Activated T-helper 2 cell treated with anti-CD3 and anti-CD28 coated beads, Interferon-gamma antibody, Interleukin-2, Interleukin-4, amounts not matched to agents 10 μg/mL and 5 μg/mL and 100 μg/mL, durations not matched to agents 14 hours and 24 hours and 36 hours (primary cell): ENCODE measurements at regions not wholly inside any gene's neighbourhood (a gene's known extent, or its start where the extent isn't known, plus 50 kb on each side); places are given as distances from the start of the nearest gene placed in this dataset.
A peak's percentile ranks its signal among the peaks of the same experiment; 100 is the strongest.
"Not testable (repeated sequence)": the region's sequence is repeated elsewhere in the genome, so short reads cannot be mapped to it uniquely, and the experiment has no call there.

Experiments used
- DNase-seq: peaks from one replicate; pipeline ENCODE4 v3.0.0; 2021; ENCODE audit warnings: low spot score
- H3K27ac Mint-ChIP-seq: one replicate; pipeline ENCODE4 v1.8.0; 2021; ENCODE audit warnings: mixed read lengths
- H3K27me3 Mint-ChIP-seq: one replicate; pipeline ENCODE4 v1.8.0; 2021; ENCODE audit warnings: low read depth, mixed read lengths
- H3K36me3 Mint-ChIP-seq: one replicate; pipeline ENCODE4 v1.8.0; 2021; ENCODE audit warnings: low read depth, mixed read lengths
- H3K4me1 Mint-ChIP-seq: one replicate; pipeline ENCODE4 v1.8.0; 2021; ENCODE audit warnings: low read depth, mixed read lengths
- H3K4me3 Mint-ChIP-seq: one replicate; pipeline ENCODE4 v1.8.0; 2021; ENCODE audit warnings: low read depth, mild to moderate bottlenecking, moderate library complexity, mixed read lengths
- H3K9me3 Mint-ChIP-seq: one replicate; pipeline ENCODE4 v1.8.0; 2021; ENCODE audit warnings: mixed read lengths
- intact Hi-C: fragments of 100-400 bp; cut with micrococcal nuclease; formaldehyde crosslinking; loops from one replicate; pipeline ENCODE4 v1.15.1; 2023

GRCh38 chr2:8142461-8142860 is 539.4 kb upstream of the ID2 start:
- intact Hi-C loops, result no loop called here
- no peaks in the 10 kb centered on the region for H3K27me3 Mint-ChIP-seq
- H3K4me3 Mint-ChIP-seq, result no peak overlapping the region

GRCh38 chr2:8144131-8144631 is 537.7 kb upstream of the ID2 start:
- Mint-ChIP-seq H3K4me1 (peaks cover 35% of the 10 kb centered on the region), H3K9me3 (peaks cover 7% of the 10 kb centered on the region)
- intact Hi-C loops, result no loop called here

More at GRCh38 chr2:8142461-8142860, 539.4 kb upstream of the ID2 start:
- H3K27ac Mint-ChIP-seq, result no peak overlapping the region
- peaks cover 24% of the 10 kb centered on the region for H3K4me1 Mint-ChIP-seq
- H3K9me3 Mint-ChIP-seq, result peaks cover 7% of the 10 kb centered on the region
- no peak for DNase-seq
- H3K36me3 Mint-ChIP-seq, result no peaks in the 10 kb centered on the region

GRCh38 chr2:8144785-8145184 is 537.1 kb upstream of the ID2 start:
- Mint-ChIP-seq H3K27ac (no peak overlapping the region), H3K36me3 (no peaks in the 10 kb centered on the region), H3K9me3 (peaks cover 5% of the 10 kb centered on the region), H3K27me3 (no peaks in the 10 kb centered on the region), H3K4me3 (no peak overlapping the region), H3K4me1 (peaks cover 33% of the 10 kb centered on the region)
- DNase-seq, result no peak
- intact Hi-C loops, result no loop called here

More at GRCh38 chr2:8144131-8144631, 537.7 kb upstream of the ID2 start:
- Mint-ChIP-seq H3K36me3 (no peaks in the 10 kb centered on the region), H3K27ac (no peak overlapping the region), H3K27me3 (no peaks in the 10 kb centered on the region), H3K4me3 (no peak overlapping the region)
- DNase-seq, result no peak

GRCh38 chr2:8145375-8145774 is 536.5 kb upstream of the ID2 start:
- peaks cover 31% of the 10 kb centered on the region for H3K4me1 Mint-ChIP-seq
- H3K27ac Mint-ChIP-seq, H3K9me3 Mint-ChIP-seq, H3K36me3 Mint-ChIP-seq, H3K4me3 Mint-ChIP-seq, DNase-seq, intact Hi-C loops, H3K27me3 Mint-ChIP-seq: not testable (repeated sequence)

- Mint-ChIP-seq H3K9me3 (peaks cover 3% of the 10 kb centered on the region), H3K4me3 (no peak overlapping the region), H3K27ac (no peak overlapping the region), H3K4me1 (peaks cover 27% of the 10 kb centered on the region), H3K27me3 (no peaks in the 10 kb centered on the region), H3K36me3 (no peaks in the 10 kb centered on the region)
- intact Hi-C loops, result no loop called here
- DNase-seq, result no peak
Observed at GRCh38 chr2:8146132-8147005, 535.5 kb upstream of the ID2 start.

GRCh38 chr2:8148260-8149006 is 533.4 kb upstream of the ID2 start:
- peaks cover 3% of the 10 kb centered on the region for H3K36me3 Mint-ChIP-seq
- intact Hi-C loops, result no loop called here
- peaks cover 6% of the 10 kb centered on the region for H3K9me3 Mint-ChIP-seq
- H3K4me1 Mint-ChIP-seq, result peaks cover 35% of the 10 kb centered on the region
- DNase-seq, result no peak
- no peak overlapping the region for H3K4me3 Mint-ChIP-seq
- no peaks in the 10 kb centered on the region for H3K27me3 Mint-ChIP-seq
- no peak overlapping the region for H3K27ac Mint-ChIP-seq

- DNase-seq, result no peak
- intact Hi-C loops, result no loop called here
- no peak overlapping the region for H3K27ac Mint-ChIP-seq
- no peak overlapping the region for H3K4me3 Mint-ChIP-seq
- H3K4me1 Mint-ChIP-seq, result peaks cover 39% of the 10 kb centered on the region
- peaks cover 8% of the 10 kb centered on the region for H3K36me3 Mint-ChIP-seq
- no peaks in the 10 kb centered on the region for H3K27me3 Mint-ChIP-seq
- peaks cover 12% of the 10 kb centered on the region for H3K9me3 Mint-ChIP-seq
Observed at GRCh38 chr2:8149007-8149405, 532.9 kb upstream of the ID2 start.

GRCh38 chr2:8149985-8150539 is 531.8 kb upstream of the ID2 start:
- intact Hi-C loops, result loop anchor here (10.0 kb wide), 3 partner anchors 255 to 715 kb away; no protein-coding TSS in a partner anchor
- peaks cover 14% of the 10 kb centered on the region for H3K36me3 Mint-ChIP-seq
- H3K9me3 Mint-ChIP-seq, result peaks cover 20% of the 10 kb centered on the region
- no peak overlapping the region for H3K27ac Mint-ChIP-seq
- no peaks in the 10 kb centered on the region for H3K27me3 Mint-ChIP-seq
- DNase-seq, result no peak
- H3K4me3 Mint-ChIP-seq, result no peak overlapping the region
- peaks cover 40% of the 10 kb centered on the region for H3K4me1 Mint-ChIP-seq

GRCh38 chr2:8151888-8152287 is 530.0 kb upstream of the ID2 start:
- Mint-ChIP-seq H3K4me1 (peaks cover 40% of the 10 kb centered on the region), H3K36me3 (peaks cover 26% of the 10 kb centered on the region), H3K9me3 (peaks cover 34% of the 10 kb centered on the region), H3K27ac (no peak overlapping the region), H3K27me3 (no peaks in the 10 kb centered on the region), H3K4me3 (no peak overlapping the region)
- intact Hi-C loops, result loop anchor here (10.0 kb wide), 3 partner anchors 253 to 717 kb away; no protein-coding TSS in a partner anchor
- DNase-seq, result no peak

GRCh38 chr2:8152392-8153257 is 529.2 kb upstream of the ID2 start:
- no peak overlapping the region for H3K4me3 Mint-ChIP-seq
- H3K27me3 Mint-ChIP-seq, result no peaks in the 10 kb centered on the region
- no peak overlapping the region for H3K27ac Mint-ChIP-seq
- H3K4me1 Mint-ChIP-seq, result peaks cover 42% of the 10 kb centered on the region
- peaks cover 26% of the 10 kb centered on the region for H3K36me3 Mint-ChIP-seq
- no peak for DNase-seq
- H3K9me3 Mint-ChIP-seq, result peaks cover 40% of the 10 kb centered on the region
- intact Hi-C loops, result loop anchor here (10.0 kb wide), 3 partner anchors 252 to 718 kb away; no protein-coding TSS in a partner anchor

GRCh38 chr2:8153258-8153718 is 528.6 kb upstream of the ID2 start:
- DNase-seq, result no peak
- Mint-ChIP-seq H3K27ac (peak overlapping the region; percentile 33), H3K4me1 (peaks cover 39% of the 10 kb centered on the region), H3K4me3 (no peak overlapping the region), H3K9me3 (peaks cover 43% of the 10 kb centered on the region), H3K27me3 (no peaks in the 10 kb centered on the region), H3K36me3 (peaks cover 28% of the 10 kb centered on the region)
- intact Hi-C loops, result loop anchor here (10.0 kb wide), 3 partner anchors 252 to 718 kb away; no protein-coding TSS in a partner anchor

- Mint-ChIP-seq H3K4me3 (no peak overlapping the region), H3K9me3 (peaks cover 43% of the 10 kb centered on the region), H3K27me3 (no peaks in the 10 kb centered on the region), H3K4me1 (peaks cover 31% of the 10 kb centered on the region), H3K36me3 (peaks cover 28% of the 10 kb centered on the region), H3K27ac (peak overlapping the region; percentile 90)
- intact Hi-C loops, result loop anchor here (2.0 to 10.0 kb wide), 8 partner anchors 85 to 719 kb away; no protein-coding TSS in a partner anchor
- DNase-seq, result no peak
Observed at GRCh38 chr2:8154270-8154669, 527.6 kb upstream of the ID2 start.
